Anterior cingulate cortex (tissue), 58 donors: ENCODE measurements at regions not wholly inside any gene's neighbourhood (a gene's known extent, or its start where the extent isn't known, plus 50 kb on each side); places are given as distances from the start of the nearest gene placed in this dataset.

Source experiments
- DNase-seq, 58 donors: peaks; one replicate each; lab custom pipeline; 2025; lab: John Stamatoyannopoulos, UW

DNA sequence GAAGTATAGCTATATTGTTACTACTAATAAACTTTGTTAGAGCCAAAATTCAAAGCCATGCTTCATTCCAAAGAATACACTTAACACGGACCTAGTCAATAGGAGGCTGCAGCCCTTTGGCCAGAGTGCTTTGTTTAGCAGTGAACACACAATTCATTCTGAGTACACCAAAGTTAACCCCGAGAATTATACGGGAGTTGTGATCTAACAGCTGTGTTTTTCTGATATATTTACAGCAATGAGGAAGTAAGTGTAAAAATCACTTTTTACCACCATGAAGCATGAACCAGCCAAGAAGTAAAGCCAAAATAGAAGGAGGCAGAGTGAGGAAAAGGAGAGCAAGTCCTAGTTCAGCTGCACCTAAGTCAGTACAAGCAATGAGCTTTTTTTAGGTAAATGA is 156.8 kb upstream of the PDE3A start:
- DNase-seq = no peak

DNA sequence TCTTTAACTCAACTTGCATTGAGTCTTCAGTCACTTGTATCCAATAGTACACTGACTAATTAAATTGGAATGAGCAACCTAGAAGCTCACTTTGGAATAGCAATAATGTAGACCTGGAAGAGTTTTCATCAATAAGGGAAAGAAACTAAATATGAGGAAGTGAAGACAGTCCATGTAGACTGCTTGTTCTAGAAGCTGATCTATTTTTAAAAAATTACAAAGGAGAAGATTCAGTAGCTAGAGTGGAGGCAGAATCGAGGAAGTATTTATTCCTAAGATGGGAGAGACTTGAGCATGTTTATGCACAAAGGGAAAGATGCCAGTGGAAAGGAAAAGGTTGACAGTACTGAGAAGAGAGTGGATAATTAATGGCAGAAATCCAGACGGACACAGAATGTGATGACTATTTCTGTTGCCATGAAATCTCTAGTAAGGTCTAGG is 156.3 kb upstream of the PDE3A start:
- DNase-seq = no peak

DNA sequence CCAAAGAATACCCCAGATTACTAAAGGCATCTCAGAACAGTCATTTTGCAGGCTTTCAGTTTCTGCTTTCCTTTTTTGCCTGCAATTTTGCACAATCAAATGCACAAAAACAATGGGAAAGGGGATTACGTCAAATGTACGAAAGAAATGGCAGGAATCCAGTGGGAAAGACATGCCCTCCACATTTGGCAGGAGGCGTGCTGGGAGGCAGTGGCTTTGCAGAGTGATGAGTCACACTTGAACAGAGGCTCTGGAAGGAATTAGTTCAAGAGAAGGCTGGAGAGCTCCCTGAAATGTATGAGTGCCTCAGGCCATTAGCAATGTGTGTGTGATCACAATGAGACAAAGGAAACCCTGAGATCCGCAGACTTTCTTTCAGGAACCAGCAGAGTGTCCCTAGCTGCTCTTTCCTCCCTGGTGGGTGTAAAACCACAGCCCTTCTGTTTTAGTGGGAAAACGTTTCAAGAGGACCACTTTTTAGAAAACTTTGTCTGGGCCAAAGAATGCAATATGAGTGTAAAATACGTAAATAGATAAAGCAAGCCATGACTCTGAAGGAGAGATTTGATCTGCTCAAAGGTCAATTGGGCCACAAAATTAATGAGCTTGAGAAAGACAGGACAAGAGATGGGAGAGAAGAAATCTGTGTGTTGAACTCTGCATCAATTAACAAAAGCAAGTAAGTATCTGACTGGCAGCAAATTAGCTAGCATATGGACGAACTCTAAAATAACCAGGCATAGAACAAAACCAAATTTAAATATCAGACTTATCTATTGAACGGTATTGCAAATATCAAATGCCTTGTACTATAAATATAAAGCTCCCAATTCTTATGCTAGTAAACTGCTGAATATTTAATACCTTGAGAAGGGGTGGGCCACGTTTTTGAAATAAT is 155.4 kb upstream of the PDE3A start:
- DNase-seq = peak in 52 of 58 donors; percentile 2 to 82 (median 40)

DNA sequence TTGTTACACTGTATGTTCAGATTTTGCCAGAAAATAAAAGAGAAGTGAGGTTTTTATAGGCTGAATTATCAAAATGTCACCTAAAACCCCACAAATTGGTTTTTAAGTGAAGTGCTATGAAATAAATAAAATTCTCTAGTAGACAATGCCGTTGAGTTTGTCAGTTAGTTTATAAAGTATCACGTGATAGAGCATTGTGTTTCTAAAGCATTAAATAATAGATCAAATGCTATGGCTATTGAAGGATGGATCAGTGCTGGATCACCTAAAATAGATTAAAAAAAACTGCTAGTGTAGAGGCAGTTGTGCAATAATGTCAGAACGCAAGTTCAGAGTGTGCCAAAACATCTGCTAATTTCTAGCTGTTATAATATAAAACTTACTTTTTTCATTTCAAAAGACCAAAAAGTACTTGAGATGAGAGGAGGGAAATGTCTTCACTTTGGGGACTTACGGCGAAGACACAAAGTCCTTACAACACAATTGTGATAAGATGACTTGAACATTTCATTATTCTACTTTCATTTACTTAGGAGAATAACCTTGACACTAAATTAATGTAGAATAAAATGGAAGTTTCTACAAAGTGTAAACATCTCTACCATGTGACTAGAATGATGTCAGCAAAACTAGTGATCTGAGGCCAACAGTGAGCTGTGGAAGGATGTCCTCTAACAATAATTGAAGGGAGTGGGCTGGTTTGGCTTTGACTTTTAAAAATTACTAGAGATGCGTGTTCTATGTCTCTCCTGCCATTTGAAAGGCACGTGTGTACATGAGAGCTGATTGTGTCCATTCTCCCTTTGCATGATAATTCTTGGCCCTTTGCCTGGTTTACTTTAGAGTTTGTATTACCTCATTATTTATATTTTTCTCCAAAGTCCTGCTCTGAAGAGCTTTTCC is 154.4 kb upstream of the PDE3A start:
- no peak for DNase-seq

DNA sequence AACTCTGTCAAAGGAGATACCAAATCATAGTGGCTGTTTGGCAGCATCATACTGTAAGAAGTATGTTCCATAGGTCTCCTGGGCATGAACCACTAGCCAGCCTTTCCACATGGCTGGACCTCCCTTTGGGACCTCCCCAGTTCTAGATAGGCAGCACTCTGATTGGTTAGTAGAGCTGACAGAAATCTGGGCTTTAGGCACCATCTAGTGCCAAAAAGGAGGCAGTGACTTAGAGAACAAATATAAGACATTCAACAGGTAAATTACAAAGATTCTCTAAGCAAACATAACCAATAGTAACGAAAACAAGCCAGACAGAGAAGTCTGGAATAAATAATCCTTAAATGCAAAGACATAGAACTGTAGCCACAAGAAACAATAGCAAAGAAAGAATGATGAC is 148.0 kb upstream of the PDE3A start:
- DNase-seq = no peak

DNA sequence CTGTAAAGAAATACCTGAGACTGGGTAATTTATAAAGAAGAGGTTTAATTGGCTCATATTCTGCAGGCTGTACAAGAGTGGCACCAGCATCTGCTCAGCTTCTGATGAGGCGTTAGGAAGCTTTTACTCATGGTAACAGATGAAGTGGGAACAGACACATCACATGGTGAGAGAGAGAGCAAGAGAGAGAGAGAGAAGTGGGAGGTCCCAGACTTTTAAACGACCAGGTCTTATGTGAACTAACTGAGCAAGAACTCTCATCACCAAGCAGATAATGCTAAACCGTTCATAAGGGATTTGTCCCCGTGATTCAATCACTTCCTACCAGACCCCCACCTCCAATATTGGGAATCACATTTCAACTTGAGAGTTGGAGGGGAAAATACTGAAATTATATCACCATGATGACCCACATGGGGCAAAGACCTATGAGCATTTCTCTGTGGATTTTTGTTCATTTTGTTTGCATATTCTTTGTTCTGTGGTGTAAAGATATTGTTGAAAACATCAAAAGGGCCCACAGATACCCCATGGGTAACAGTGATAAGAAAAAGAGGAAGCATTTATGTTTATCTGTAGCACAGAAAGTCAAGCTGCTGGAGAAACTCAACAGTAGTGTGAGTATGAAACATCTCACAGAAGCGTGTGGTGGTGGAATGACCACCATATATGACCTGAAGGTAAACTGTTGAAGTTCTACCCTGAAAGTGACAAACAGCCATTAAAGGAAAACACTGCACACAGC is 135.2 kb upstream of the PDE3A start:
- DNase-seq = no peak

DNA sequence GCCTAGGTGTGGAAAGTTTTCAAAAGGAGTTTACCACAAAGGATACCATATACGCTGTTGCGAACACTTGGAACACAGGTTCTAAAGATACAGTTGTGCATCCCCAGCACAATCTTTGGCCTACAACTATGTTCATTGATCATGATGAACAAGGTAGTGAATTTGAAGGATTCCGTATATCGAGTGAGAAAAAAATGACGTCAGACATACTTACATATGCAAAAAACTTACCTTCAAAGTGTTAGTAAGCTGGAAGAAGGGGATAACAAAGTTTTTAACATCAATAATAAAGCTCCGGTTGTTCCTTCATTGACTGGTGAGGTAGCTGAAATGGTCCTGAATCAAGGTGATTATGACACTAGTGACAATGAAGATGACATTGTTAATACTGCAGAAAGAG is 133.9 kb upstream of the PDE3A start:
- DNase-seq = no peak

DNA sequence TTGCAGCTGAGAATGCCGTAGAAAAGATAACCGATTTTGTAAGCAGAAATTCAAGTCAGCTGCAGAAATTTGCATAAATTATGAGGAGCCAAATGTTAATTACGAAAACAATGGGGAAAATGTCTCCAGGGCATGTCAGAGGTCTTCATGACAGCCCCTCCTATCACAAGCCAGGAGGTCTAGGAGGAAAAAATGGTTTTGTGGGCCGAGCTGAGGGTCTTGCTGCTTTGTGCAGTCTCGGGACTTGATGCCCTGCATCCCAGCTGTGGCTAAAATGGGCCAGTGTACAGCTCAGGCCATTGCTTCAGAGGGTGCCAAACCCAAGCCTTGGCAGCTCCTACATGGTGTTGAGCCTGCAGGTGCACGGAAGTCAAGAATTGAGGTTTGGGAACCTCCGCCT is 131.2 kb upstream of the PDE3A start:
- no peak for DNase-seq

DNA sequence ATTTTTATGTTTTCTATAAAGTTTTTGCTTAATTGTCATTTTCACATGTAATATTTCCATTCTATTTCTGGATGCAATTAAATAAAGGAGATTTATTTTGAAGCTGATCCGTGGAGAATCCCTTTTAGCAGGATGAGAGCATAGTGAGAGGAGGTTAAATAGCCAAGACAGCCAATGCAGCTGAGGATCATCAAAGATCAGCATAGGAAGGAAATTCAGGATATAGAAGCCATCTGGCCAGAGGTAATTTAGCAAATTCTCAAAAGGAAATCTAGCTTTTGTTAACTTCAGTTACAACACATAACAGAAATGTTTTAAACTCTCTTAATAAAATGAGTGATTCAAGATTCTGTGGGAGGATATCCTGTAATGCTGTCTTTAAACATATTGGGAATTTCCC is 122.8 kb upstream of the PDE3A start:
- DNase-seq = no peak

DNA sequence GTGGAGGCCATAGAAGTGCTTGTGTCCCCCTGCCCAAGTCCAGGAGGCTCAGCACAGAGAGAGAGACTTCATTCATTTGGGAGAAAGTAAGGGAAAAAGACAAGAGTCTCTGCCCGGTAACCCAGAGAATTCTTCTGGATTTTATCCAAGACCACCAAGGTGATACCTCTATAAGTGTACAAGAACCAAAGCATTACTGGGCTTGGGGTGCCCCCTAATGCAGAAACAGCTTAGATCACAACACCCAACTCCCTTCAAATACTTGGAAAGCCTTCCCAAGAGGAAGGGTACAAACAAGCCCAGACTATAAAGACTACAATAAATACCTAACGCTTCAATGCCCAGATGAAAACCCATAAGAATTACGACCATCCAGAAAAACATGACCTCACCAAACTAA is 119.7 kb upstream of the PDE3A start:
- no peak for DNase-seq

DNA sequence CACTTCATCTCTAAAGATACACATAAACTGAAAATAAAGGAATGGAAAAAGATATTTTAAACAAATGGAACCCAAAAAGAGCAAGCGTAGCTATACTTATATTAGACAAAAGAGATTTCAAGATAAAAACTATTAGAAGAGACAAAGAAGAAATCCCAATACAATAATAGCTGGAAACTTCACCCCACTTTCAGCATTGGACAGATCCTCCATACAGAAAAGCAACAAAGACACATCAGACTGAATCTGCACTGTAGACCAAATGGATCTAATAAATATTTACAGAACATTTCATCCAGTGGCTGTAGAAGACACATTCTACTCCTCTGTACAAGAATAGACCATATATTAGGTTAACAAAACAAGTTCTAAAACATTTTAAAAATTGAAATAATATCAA is 117.6 kb upstream of the PDE3A start:
- DNase-seq = no peak

DNA sequence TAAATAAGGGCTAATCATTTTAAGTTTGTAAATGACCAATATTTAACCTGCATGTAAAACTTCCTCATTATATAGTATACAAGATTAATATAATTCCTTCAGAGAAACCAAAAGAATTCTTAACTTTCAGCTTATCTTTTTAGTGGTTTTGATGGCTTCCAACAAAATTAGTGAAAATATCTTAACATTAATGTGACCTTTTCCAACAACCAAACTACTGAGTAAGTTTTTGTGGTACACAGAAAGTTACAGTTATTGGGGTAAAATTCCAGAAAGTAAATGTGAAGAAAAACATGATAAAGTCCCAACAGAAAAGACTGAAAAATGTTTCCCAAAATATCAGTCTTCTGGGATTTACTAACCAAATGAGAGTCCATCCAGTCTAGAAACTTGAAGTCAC is 111.0 kb upstream of the PDE3A start:
- no peak for DNase-seq

DNA sequence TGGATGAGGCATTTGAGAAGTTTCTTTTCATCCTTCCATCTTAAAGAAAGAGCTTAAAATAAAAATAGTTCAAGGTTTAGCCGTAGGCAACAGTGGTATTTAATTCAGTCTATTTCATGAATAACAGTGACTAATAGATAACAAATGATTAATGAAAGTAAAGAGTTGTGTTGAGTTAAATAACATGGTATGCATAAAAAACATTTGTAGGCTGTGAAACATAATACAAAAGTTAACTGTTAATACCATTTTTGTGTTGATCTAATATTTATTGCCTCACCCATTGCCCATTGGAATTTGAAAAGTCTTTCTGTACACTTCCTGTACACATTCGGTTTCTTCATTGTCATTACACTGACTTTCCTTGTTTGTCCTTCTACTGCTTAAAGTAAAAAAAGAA is 108.6 kb upstream of the PDE3A start:
- DNase-seq = no peak

DNA sequence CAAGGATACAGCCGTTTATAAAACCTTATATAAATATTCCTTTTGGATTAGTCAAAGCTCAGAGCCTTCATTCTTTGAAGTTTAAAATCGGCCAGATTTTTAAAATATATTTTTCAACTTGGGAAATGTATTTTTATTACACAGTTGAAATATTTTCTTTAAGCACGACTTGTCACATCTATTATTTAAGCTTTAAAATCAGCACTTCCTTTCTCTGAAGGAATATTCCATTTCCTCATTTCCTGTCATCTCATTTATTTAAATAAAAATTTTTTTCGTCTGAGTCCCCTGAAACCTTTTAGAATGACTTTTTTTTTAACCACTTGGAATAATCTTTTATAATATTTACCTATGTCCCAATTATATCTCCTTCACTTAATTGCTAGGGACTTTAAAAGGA is 107.5 kb upstream of the PDE3A start:
- DNase-seq = no peak

DNA sequence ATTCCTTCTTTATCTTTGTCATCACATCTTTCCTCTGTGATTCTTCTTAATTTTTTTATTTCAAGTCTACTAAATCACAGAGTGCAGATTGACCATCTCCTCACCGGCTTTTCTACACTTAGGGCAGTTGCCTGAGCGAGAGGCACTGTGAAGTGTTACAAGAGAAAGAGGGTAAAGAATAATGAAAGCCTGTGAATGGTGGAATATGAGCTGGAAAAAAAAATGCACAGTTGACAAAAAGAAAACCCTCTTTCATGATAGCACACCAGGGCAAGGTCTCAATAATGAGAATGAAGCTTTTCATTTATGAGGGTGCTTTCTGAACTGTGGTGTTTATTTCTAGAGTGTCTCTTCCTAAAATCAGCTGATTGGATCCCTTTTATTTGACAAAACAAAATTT is 106.2 kb upstream of the PDE3A start:
- DNase-seq = no peak

DNA sequence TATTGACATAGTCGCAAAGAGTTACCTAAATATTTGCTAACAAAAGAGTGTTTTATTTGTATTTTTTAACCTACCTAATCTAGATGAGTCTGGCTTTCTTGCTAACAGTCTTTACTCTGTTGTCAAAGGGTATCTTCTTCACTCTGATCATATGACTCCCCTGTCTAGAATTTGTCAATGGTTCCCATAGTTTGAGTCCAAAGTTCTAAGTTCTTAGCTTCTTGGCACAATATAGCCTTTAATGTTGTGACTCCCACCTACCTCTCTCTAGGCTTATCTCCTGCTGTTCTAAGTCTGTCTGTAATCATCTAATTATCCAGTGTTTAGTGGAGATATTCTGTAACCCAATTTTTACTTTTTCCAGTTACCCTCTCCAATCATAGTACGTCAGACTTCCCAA is 104.3 kb upstream of the PDE3A start:
- DNase-seq = no peak

DNA sequence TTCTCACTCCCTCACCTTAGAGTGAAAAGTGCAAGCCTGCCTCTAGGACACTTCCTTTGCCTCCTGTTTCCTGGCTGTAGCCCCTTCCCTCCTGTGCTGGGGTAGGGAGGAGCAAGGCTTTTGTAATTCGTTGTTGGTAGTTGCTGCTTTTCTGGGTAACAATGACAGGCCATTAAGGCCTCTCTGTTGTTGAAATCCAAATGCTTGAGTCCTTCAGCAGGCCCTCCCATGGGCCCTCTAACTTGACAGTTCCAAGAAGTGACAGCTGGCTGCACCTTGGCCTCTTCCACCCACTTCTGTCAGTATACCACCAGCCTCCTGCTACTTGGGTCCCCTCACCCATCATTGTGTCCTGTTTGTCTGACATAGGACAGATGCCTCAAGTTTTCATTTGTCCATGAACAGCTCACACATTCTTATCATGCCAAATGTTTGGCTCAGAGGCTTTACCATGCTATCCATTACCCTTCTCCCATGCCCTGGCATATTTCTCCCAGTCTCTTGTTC is 103.7 kb upstream of the PDE3A start:
- DNase-seq = no peak

DNA sequence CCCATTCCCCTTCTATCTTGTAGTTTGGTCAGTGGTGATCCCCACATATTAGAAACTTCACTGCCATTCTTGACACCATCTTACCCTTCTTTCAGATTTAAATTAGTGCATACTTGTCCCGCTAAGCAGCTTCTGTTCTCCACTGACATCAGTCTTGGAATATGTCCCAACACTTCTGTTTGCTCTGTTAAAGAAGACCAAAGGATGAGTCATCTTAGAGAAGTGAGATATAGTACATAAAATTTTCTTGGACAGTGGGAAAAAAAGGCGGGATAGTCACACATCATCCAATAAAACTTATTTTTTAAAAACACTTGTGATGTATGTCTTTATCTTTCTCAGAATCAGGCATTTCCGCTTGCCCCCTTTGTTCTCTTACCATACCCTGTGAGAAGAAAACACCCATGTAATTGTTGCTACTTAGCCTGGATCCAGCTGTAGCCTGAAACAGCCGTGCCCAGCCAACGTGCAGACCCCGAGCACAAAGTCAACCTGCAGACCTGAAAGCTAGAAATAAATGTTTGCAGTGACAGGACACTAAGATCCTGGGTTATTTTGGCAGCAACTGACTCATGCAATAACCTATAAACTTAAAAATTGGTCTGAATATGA is 100.1 kb upstream of the PDE3A start:
- DNase-seq = no peak

DNA sequence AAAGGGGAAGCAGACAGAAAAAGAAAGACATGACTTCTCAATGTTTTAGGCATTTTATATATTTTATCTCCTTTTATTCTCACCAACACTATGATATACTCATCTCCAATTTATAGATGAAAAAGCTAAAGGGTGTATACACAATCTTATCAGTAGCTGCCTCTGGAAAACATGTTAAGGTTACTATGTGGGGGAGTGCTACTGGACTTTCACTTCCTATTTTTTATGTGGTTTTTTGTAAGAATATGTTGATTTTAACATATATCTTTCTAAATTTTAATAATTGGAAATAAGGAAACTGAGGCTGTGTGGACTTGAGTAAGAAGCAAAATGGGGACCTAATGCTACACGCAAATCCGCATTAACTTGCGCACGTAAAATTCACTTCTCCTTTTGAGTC is 99.6 kb upstream of the PDE3A start:
- no peak for DNase-seq

DNA sequence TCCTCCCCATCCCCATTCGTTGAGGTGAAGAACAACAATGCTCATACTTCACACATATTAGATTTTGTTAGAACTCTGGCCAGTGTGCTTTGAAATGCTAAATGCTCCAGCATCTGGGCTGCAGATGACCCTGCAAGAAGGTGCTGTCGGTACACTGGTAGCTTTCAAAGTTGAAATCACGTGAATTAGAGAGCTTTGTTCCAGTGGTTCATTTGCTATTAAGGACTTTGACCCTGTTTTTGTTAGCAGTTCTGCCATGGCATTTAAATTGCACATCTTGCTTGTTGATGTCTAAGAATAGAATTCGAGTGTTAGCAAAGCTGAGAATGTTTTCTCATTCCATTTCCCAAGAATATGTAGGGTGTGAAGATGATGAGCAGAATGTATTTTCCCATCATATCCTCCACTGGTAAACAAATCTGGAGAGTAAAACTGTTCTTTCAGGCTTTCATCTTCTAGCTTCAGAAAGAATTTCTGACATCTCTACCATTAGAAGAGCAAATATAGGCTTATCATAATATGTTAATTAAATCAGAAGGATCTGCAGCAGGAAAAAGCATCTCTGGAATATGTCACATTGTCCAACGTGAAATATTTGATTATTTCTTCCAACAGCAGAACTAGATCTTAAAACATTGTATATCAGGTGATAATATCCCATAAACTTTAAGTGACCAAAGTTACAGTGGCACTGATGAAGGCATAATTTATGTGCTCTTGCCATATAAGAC is 98.8 kb upstream of the PDE3A start:
- no peak for DNase-seq
